T-helper 1 cell (primary cell): ENCODE measurements at regions not wholly inside any gene's neighbourhood (a gene's known extent, or its start where the extent isn't known, plus 50 kb on each side); places are given as distances from the start of the nearest gene placed in this dataset.

Source experiments
- DNase-seq, 5 donors: peaks; one replicate each; pipeline ENCODE4 v3.0.0-alpha.2; 2012 to 2020

GRCh38 chr11:95297680-95298452 is 66.9 kb upstream of the SESN3 start:
- DNase-seq = no peak

GRCh38 chr11:95296621-95297025 is 65.6 kb upstream of the SESN3 start:
- no peak for DNase-seq

GRCh38 chr11:95296165-95296564 is 65.2 kb upstream of the SESN3 start:
- DNase-seq = no peak

GRCh38 chr11:95295382-95296149 is 64.6 kb upstream of the SESN3 start:
- DNase-seq = no peak

- no peak for DNase-seq
These were observed 63.7 kb upstream of the SESN3 start for GRCh38 chr11:95294701-95295100.

GRCh38 chr11:95293116-95293515 is 62.1 kb upstream of the SESN3 start:
- no peak for DNase-seq

GRCh38 chr11:95291946-95292345 is 60.9 kb upstream of the SESN3 start:
- DNase-seq = no peak

- no peak for DNase-seq
These were observed 58.5 kb upstream of the SESN3 start for GRCh38 chr11:95289378-95290101.

- DNase-seq = no peak
These were observed 53.4 kb upstream of the SESN3 start for GRCh38 chr11:95284057-95285052.

- no peak for DNase-seq
These were observed 52.6 kb upstream of the SESN3 start for GRCh38 chr11:95283650-95284049.

GRCh38 chr11:95283146-95283545 is 52.1 kb upstream of the SESN3 start:
- no peak for DNase-seq

- DNase-seq = no peak
These were observed 51.3 kb upstream of the SESN3 start for GRCh38 chr11:95282291-95282751.
